Transverse colon (tissue), 4 donors: ENCODE measurements at regions not wholly inside any gene's neighbourhood (a gene's known extent, or its start where the extent isn't known, plus 50 kb on each side); places are given as distances from the start of the nearest gene placed in this dataset.

Source experiments
- DNase-seq: peaks from one replicate; pipeline ENCODE4 v3.0.0-alpha.2; 2019
- H3K27ac ChIP-seq, 4 donors: fragments of 200-600 bp; sonication (generic); 2 replicates each; pipeline ENCODE4 v1.5.1; 2016 to 2018; ENCODE audit warnings: inconsistent platforms in 4 of 4
- H3K27me3 ChIP-seq: fragments of 200-600 bp; sonication (generic); 2 replicates; pipeline ENCODE4 v1.5.1; 2017; ENCODE audit warnings: inconsistent platforms
- H3K36me3 ChIP-seq, 4 donors: fragments of 200-600 bp; sonication (generic); 2 replicates each; pipeline ENCODE4 v1.5.1; 2017 to 2019; ENCODE audit warnings: inconsistent platforms in 4 of 4
- H3K4me1 ChIP-seq, 4 donors: fragments of 200-600 bp; sonication (generic); 2 replicates each; pipeline ENCODE4 v1.5.1; 2017 to 2020; ENCODE audit warnings: inconsistent platforms in 4 of 4
- H3K4me3 ChIP-seq, 4 donors: fragments of 200-600 bp; sonication (generic); 1 replicate in 1 of 4; 2 replicates in 3 of 4; pipeline versions ENCODE4 v1.5.1 to v1.6.1; 2017 to 2019; ENCODE audit warnings: inconsistent platforms in 4 of 4
- H3K9me3 ChIP-seq, 2 donors: fragments of 200-600 bp; sonication (generic); 2 replicates each; pipeline ENCODE4 v1.5.1; 2017 to 2019; ENCODE audit warnings: inconsistent platforms in 2 of 2
- CTCF ChIP-seq, 5 experiments: fragments of 200-600 bp in 3 of 5; fragments of 450-650 bp in 2 of 5; sonication (generic) in 3 of 5; IDR thresholded peaks; 1 replicate in 2 of 5; 2 replicates in 3 of 5; pipeline ENCODE4 v1.5.1; 2016 to 2017; ENCODE audit warnings: antibody characterized with exemption in 5 of 5, inconsistent platforms in 3 of 5, mild to moderate bottlenecking in 2 of 5, moderate library complexity in 1 of 5
- EP300 ChIP-seq: sonication (generic); formaldehyde crosslinking; IDR thresholded peaks from one replicate; pipeline ENCODE4 v1.6.1; 2017; ENCODE audit warnings: antibody characterized with exemption, low read depth
- POLR2A ChIP-seq: fragments of 450-650 bp; IDR thresholded peaks from one replicate; pipeline ENCODE4 v1.6.1; 2016; ENCODE audit warnings: antibody characterized with exemption, mild to moderate bottlenecking, moderate library complexity
- POLR2AphosphoS5 ChIP-seq, 3 donors: sonication (generic); formaldehyde crosslinking; IDR thresholded peaks; one replicate each; pipeline ENCODE4 v1.6.1; 2016; ENCODE audit warnings: antibody characterized with exemption in 3 of 3
- WGBS, 2 donors: methylation state at CpG; one replicate each; pipeline ENCODE4 v1.1.5; 2018; ENCODE audit warnings: low coverage in 1 of 2; 5-methylcytosine and 5-hydroxymethylcytosine counted together
- in situ Hi-C, 4 donors: fragments of 200-750 bp; cut with MboI; loops; one replicate each; pipeline versions ENCODE4 v1.15.0 to v1.15.1; 2017; ENCODE audit warnings: low sequenced_read_pairs in 3 of 4, low pct_ligation_motif_present in 1 of 4, low pct_unique_long_range_greater_than_20kb in 1 of 4
- intact Hi-C: fragments of 100-400 bp; cut with DNase I; formaldehyde crosslinking; loops from one replicate; pipeline ENCODE4 v1.15.1; 2023; ENCODE audit warnings: low total_unique reads

- DNase-seq, result no peak
- no peak overlapping the region for H3K4me3 ChIP-seq
- in situ Hi-C loops, result loop anchor here in 1 of 4 donors (25.0 kb wide), 1 partner anchor 145 kb away; no protein-coding TSS in a partner anchor
- H3K9me3 ChIP-seq, result no peaks in the 10 kb centered on the region
- intact Hi-C loops, result loop anchor here (5.0 kb wide), 1 partner anchor 1295 kb away; no protein-coding TSS in a partner anchor
- H3K27ac ChIP-seq, result peak overlapping the region; percentile 28 to 57 (median 48)
- no peaks in the 10 kb centered on the region for H3K36me3 ChIP-seq
- H3K4me1 ChIP-seq, result peaks cover 0 to 7% (median 3%) of the 10 kb centered on the region in 4 donors
- 38 to 47% methylated on average over 4 to 16 of the region's 16 CpGs for WGBS, 2 donors
- TF ChIP-seq CTCF (IDR thresholded peaks at IDR 0.05), result no peak
- no peak for TF ChIP-seq POLR2A
- TF ChIP-seq EP300, result no peak
- no peak for TF ChIP-seq POLR2AphosphoS5 (IDR thresholded peaks at IDR 0.05)
- peaks cover 21% of the 10 kb centered on the region for H3K27me3 ChIP-seq
Measured at GRCh38 chr21:41641821-41642701, 124.8 kb downstream of the RIPK4 start.

GRCh38 chr21:41641510-41641815, 125.4 kb downstream of the RIPK4 start:
- peaks cover 21% of the 10 kb centered on the region for H3K27me3 ChIP-seq
- H3K36me3 ChIP-seq, result no peaks in the 10 kb centered on the region
- TF ChIP-seq CTCF (IDR thresholded peaks at IDR 0.05) (no peak), POLR2A (no peak), EP300 (no peak), POLR2AphosphoS5 (IDR thresholded peaks at IDR 0.05) (no peak)
- H3K27ac ChIP-seq, result peak overlapping the region in 3 of 4 donors; percentile 20 to 46 (median 28)
- H3K4me1 ChIP-seq, result peaks cover 0 to 7% (median 3%) of the 10 kb centered on the region in 4 donors
- no peak for DNase-seq
- H3K9me3 ChIP-seq, result no peaks in the 10 kb centered on the region
- intact Hi-C loops, result loop anchor here (5.0 kb wide), 1 partner anchor 1294 kb away; no protein-coding TSS in a partner anchor
- WGBS, 2 donors, result 60% methylated on average over 2 to 3 of the region's 3 CpGs
- in situ Hi-C loops, result loop anchor here in 1 of 4 donors (25.0 kb wide), 1 partner anchor 146 kb away; no protein-coding TSS in a partner anchor
- no peak overlapping the region for H3K4me3 ChIP-seq

GRCh38 chr21:41640748-41641509, 125.9 kb downstream of the RIPK4 start:
- no peak for DNase-seq
- H3K27me3 ChIP-seq, result peaks cover 21% of the 10 kb centered on the region
- H3K9me3 ChIP-seq, result no peaks in the 10 kb centered on the region
- peak overlapping the region in 3 of 4 donors; percentile 20 to 46 (median 28) for H3K27ac ChIP-seq
- TF ChIP-seq POLR2AphosphoS5 (IDR thresholded peaks at IDR 0.05), result no peak
- TF ChIP-seq POLR2A, result no peak
- TF ChIP-seq EP300, result no peak
- TF ChIP-seq CTCF (IDR thresholded peaks at IDR 0.05), result no peak
- intact Hi-C loops, result loop anchor here (5.0 kb wide), 1 partner anchor 1294 kb away; no protein-coding TSS in a partner anchor
- no peak overlapping the region for H3K4me3 ChIP-seq
- peaks cover 0 to 7% (median 3%) of the 10 kb centered on the region in 4 donors for H3K4me1 ChIP-seq
- no peaks in the 10 kb centered on the region for H3K36me3 ChIP-seq
- WGBS, 2 donors, result 70% methylated on average over 6 of the region's 6 CpGs; no CpG with 5 or more reads in 1 of the 2 donors
- in situ Hi-C loops, result loop anchor here in 1 of 4 donors (25.0 kb wide), 1 partner anchor 146 kb away; no protein-coding TSS in a partner anchor

- TF ChIP-seq POLR2A, result no peak
- no peak for TF ChIP-seq EP300
- TF ChIP-seq CTCF (IDR thresholded peaks at IDR 0.05), result no peak
- TF ChIP-seq POLR2AphosphoS5 (IDR thresholded peaks at IDR 0.05), result no peak
- in situ Hi-C loops (loop anchor here in 1 of 4 donors (25.0 kb wide), 1 partner anchor 148 kb away; no protein-coding TSS in a partner anchor), intact Hi-C loops (loop anchor here (5.0 to 10.0 kb wide), 2 partner anchors 195 to 1292 kb away; no protein-coding TSS in a partner anchor)
- Histone ChIP-seq H3K27me3 (peaks cover 21% of the 10 kb centered on the region), H3K4me3 (no peak overlapping the region), H3K27ac (no peak overlapping the region), H3K9me3 (no peaks in the 10 kb centered on the region), H3K36me3 (no peaks in the 10 kb centered on the region), H3K4me1 (peaks cover 0 to 7% (median 3%) of the 10 kb centered on the region in 4 donors)
- 90 to 100% methylated on average over 1 to 5 of the region's 5 CpGs for WGBS, 2 donors
- DNase-seq, result no peak
Measured at GRCh38 chr21:41639766-41640165, 127.1 kb downstream of the RIPK4 start.
